HG03558 (cell line): ENCODE measurements at regions not wholly inside any gene's neighbourhood (a gene's known extent, or its start where the extent isn't known, plus 50 kb on each side); places are given as distances from the start of the nearest gene placed in this dataset.

Experiments
- ATAC-seq: cut with Tn5 transposase; IDR thresholded peaks from one replicate; pipeline ENCODE4 v1.9.1; 2021; ENCODE audit warnings: moderate number of reproducible peaks; ENCODE audit not compliant: unreplicated experiment; ENCODE audit errors: extremely low read depth

- ATAC-seq = no peak
These were observed 1776.3 kb downstream of the STIM2 start for GRCh38 chr4:28636971-28637370.

- ATAC-seq = no peak
These were observed 1779.1 kb downstream of the STIM2 start for GRCh38 chr4:28639747-28640146.

GRCh38 chr4:28654618-28655017 is 1794.0 kb downstream of the STIM2 start:
- ATAC-seq = no peak

- no peak for ATAC-seq
These were observed 1804.7 kb downstream of the STIM2 start for GRCh38 chr4:28665306-28665705.

- no peak for ATAC-seq
These were observed 1814.9 kb downstream of the STIM2 start for GRCh38 chr4:28675582-28675981.

- no peak for ATAC-seq
These were observed 1817.2 kb downstream of the STIM2 start for GRCh38 chr4:28677808-28678207.

- no peak for ATAC-seq
These were observed 1822.2 kb downstream of the STIM2 start for GRCh38 chr4:28682847-28683246.

- ATAC-seq = no peak
These were observed 1826.0 kb downstream of the STIM2 start for GRCh38 chr4:28686618-28687017.

- ATAC-seq = no peak
These were observed 1830.2 kb downstream of the STIM2 start for GRCh38 chr4:28690890-28691289.

- ATAC-seq = no peak
These were observed 1841.9 kb downstream of the STIM2 start for GRCh38 chr4:28702571-28702970.

GRCh38 chr4:28709891-28710290 is 1849.2 kb downstream of the STIM2 start:
- no peak for ATAC-seq

GRCh38 chr4:28723371-28723770 is 1862.7 kb downstream of the STIM2 start:
- ATAC-seq = no peak

GRCh38 chr4:28724239-28724638 is 1863.6 kb downstream of the STIM2 start:
- no peak for ATAC-seq

GRCh38 chr4:28730304-28730703 is 1869.7 kb downstream of the STIM2 start:
- ATAC-seq = no peak

GRCh38 chr4:28744066-28744465 is 1883.4 kb downstream of the STIM2 start:
- ATAC-seq = no peak

GRCh38 chr4:28754376-28754775 is 1893.7 kb downstream of the STIM2 start:
- ATAC-seq = no peak

GRCh38 chr4:28755081-28755480 is 1894.4 kb downstream of the STIM2 start:
- ATAC-seq = no peak

- ATAC-seq = no peak
These were observed 1898.4 kb downstream of the STIM2 start for GRCh38 chr4:28759064-28759463.

GRCh38 chr4:28760003-28760402 is 1899.4 kb downstream of the STIM2 start:
- no peak for ATAC-seq

GRCh38 chr4:28772066-28772465 is 1911.4 kb downstream of the STIM2 start:
- no peak for ATAC-seq

GRCh38 chr4:28772788-28773187 is 1912.1 kb downstream of the STIM2 start:
- ATAC-seq = no peak

- no peak for ATAC-seq
These were observed 1913.7 kb downstream of the STIM2 start for GRCh38 chr4:28774344-28774743.

- no peak for ATAC-seq
These were observed 1915.4 kb downstream of the STIM2 start for GRCh38 chr4:28776004-28776403.
